Ovary (tissue), 7 donors: ENCODE measurements at regions not wholly inside any gene's neighbourhood (a gene's known extent, or its start where the extent isn't known, plus 50 kb on each side); places are given as distances from the start of the nearest gene placed in this dataset.
"Not testable (repeated sequence)": the region's sequence is repeated elsewhere in the genome, so short reads cannot be mapped to it uniquely, and the experiment has no call there.

Experiments
- DNase-seq, 5 donors: peaks; one replicate each; pipeline ENCODE4 v3.0.0-alpha.2; 2019 to 2020
- H3K27ac ChIP-seq, 2 donors: fragments of 200-600 bp; one replicate each; pipeline versions ENCODE4 v1.5.1 to v1.8.0; 2019 to 2022
- H3K27me3 ChIP-seq: fragments of 200-600 bp; one replicate; pipeline ENCODE4 v1.8.0; 2022
- H3K36me3 ChIP-seq: fragments of 200-600 bp; sonication (generic); one replicate; pipeline ENCODE4 v1.5.1; 2019
- H3K4me1 ChIP-seq: one replicate; pipeline ENCODE4 v1.8.1; 2013; ENCODE audit warnings: mild to moderate bottlenecking, moderate library complexity; ENCODE audit not compliant: insufficient read depth
- H3K4me3 ChIP-seq: fragments of 200-600 bp; sonication (generic); one replicate; pipeline ENCODE4 v1.5.1; 2017
- H3K9me3 ChIP-seq, 2 donors: fragments of 200-600 bp in 1 of 2; sonication (generic) in 1 of 2; one replicate each; pipeline versions ENCODE4 v1.5.1 to v1.8.1; 2013 to 2019; ENCODE audit warnings: mild to moderate bottlenecking in 1 of 2, moderate library complexity in 1 of 2
- EP300 ChIP-seq: sonication (generic); formaldehyde crosslinking; IDR thresholded peaks from one replicate; pipeline ENCODE4 v1.6.1; 2017; ENCODE audit warnings: antibody characterized with exemption
- POLR2A ChIP-seq: fragments of 450-650 bp; IDR thresholded peaks from one replicate; pipeline ENCODE4 v1.6.1; 2017; ENCODE audit warnings: antibody characterized with exemption, mild to moderate bottlenecking, moderate library complexity
- WGBS, 3 donors: extraction: QIAGEN DNeasy Blood & Tissue Kit in 1 of 3; methylation state at CpG; one replicate each; pipeline versions ENCODE4 v1.1.5 to v1.1.7; 2013 to 2017; 5-methylcytosine and 5-hydroxymethylcytosine counted together
- intact Hi-C, 4 donors: fragments of 100-400 bp; cut with DNase I; formaldehyde crosslinking; loops; one replicate each; pipeline versions ENCODE4 v1.11.0 to v1.15.1; 2022 to 2023
- TF ChIP-seq, protein P1 (sequence below), 3 donors: fragments of 450-650 bp in 2 of 3; fragments of 200-600 bp in 1 of 3; IDR thresholded peaks; one replicate each; pipeline versions ENCODE4 v1.5.1 to v1.8.0; 2016 to 2022; ENCODE audit warnings: antibody characterized with exemption in 3 of 3, mild to moderate bottlenecking in 1 of 3
- donor health status: DM: no; HTN: no; CAD: no; lungs with moderate emphysema.
- donor health status: DM: no; HTN: no; CAD: no.
- donor health status: Bipolar disorder and iron deficiency.
- donor health status: DM: no; HTN: no; CAD: no.
- donor health status: DM: yes; HTN: yes; CAD: no.

GRCh38 chr13:23050126-23050525, 130.7 kb upstream of the SGCG start:
- Histone ChIP-seq H3K4me1 (no peaks in the 10 kb centered on the region), H3K27ac (no peak overlapping the region), H3K9me3 (no peaks in the 10 kb centered on the region), H3K4me3 (no peak overlapping the region), H3K27me3 (no peaks in the 10 kb centered on the region), H3K36me3 (no peaks in the 10 kb centered on the region)
- TF ChIP-seq EP300: no peak
- TF ChIP-seq POLR2A: no peak
- TF ChIP-seq, protein P1, sequence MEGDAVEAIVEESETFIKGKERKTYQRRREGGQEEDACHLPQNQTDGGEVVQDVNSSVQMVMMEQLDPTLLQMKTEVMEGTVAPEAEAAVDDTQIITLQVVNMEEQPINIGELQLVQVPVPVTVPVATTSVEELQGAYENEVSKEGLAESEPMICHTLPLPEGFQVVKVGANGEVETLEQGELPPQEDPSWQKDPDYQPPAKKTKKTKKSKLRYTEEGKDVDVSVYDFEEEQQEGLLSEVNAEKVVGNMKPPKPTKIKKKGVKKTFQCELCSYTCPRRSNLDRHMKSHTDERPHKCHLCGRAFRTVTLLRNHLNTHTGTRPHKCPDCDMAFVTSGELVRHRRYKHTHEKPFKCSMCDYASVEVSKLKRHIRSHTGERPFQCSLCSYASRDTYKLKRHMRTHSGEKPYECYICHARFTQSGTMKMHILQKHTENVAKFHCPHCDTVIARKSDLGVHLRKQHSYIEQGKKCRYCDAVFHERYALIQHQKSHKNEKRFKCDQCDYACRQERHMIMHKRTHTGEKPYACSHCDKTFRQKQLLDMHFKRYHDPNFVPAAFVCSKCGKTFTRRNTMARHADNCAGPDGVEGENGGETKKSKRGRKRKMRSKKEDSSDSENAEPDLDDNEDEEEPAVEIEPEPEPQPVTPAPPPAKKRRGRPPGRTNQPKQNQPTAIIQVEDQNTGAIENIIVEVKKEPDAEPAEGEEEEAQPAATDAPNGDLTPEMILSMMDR (IDR thresholded peaks at IDR 0.05): no peak
- whole genome bisulfite sequencing, 3 donors: 85 to 88% (median 85%) methylated on average over 3 of the region's 3 CpGs
- intact Hi-C loops: no loop called here
- no peak for DNase-seq

- H3K4me1 ChIP-seq, intact Hi-C loops: not testable (repeated sequence)
- 74 to 83% (median 79%) methylated on average over 5 of the region's 5 CpGs for WGBS, 3 donors
These were observed 127.1 kb upstream of the SGCG start for GRCh38 chr13:23053711-23054110.

DNA sequence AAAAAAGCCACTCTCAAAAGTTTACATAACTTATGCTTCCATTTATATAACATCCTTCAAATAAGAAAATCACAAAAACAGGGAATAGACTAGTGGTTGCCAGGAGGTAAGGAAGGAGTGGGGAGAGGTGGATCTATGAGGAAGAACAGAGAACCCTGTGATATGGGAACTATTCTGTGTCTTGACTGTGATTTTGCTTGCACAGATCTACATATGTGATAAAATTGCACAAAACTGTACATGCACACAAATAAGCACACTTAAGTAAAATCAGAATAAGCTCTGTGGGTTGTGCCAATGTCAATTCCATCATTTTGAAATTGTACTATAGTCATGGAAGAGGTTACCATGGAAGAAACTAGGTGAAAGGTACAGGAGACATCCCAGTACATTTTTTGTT, 121.6 kb upstream of the SGCG start:
- Histone ChIP-seq H3K27me3 (no peaks in the 10 kb centered on the region), H3K9me3 (no peaks in the 10 kb centered on the region), H3K27ac (no peak overlapping the region), H3K4me1 (no peaks in the 10 kb centered on the region), H3K36me3 (no peaks in the 10 kb centered on the region), H3K4me3 (no peak overlapping the region)
- intact Hi-C loops: no loop called here
- TF ChIP-seq, protein P1 (IDR thresholded peaks at IDR 0.05): no peak
- TF ChIP-seq POLR2A (no peak), EP300 (no peak)
- DNase-seq: no peak

More at GRCh38 chr13:23053711-23054110, 127.1 kb upstream of the SGCG start:
- H3K9me3 ChIP-seq, H3K27me3 ChIP-seq, H3K36me3 ChIP-seq, DNase-seq, H3K4me3 ChIP-seq, H3K27ac ChIP-seq: not testable (repeated sequence)

GRCh38 chr13:23060959-23061358, 119.8 kb upstream of the SGCG start:
- H3K9me3 ChIP-seq: no peaks in the 10 kb centered on the region
- no peaks in the 10 kb centered on the region for H3K36me3 ChIP-seq
- no peaks in the 10 kb centered on the region for H3K27me3 ChIP-seq
- 70 to 84% methylated on average over 1 of the region's 1 CpG; no CpG with 5 or more reads in 1 of the 3 donors for WGBS, 3 donors
- no peak overlapping the region for H3K27ac ChIP-seq
- TF ChIP-seq, protein P1 (IDR thresholded peaks at IDR 0.05): no peak
- TF ChIP-seq POLR2A (no peak), EP300 (no peak)
- no peak for DNase-seq
- intact Hi-C loops: no loop called here
- no peak overlapping the region for H3K4me3 ChIP-seq
- no peaks in the 10 kb centered on the region for H3K4me1 ChIP-seq

- TF ChIP-seq, protein P1 (IDR thresholded peaks at IDR 0.05): no peak
- TF ChIP-seq EP300 (no peak), POLR2A (no peak)
- WGBS, 3 donors: 44 to 58% (median 58%) methylated on average over 5 of the region's 5 CpGs
- no peaks in the 10 kb centered on the region for H3K36me3 ChIP-seq
- intact Hi-C loops: no loop called here
- H3K27ac ChIP-seq: no peak overlapping the region
- no peaks in the 10 kb centered on the region for H3K9me3 ChIP-seq
- no peak for DNase-seq
- H3K4me3 ChIP-seq: no peak overlapping the region
- no peaks in the 10 kb centered on the region for H3K27me3 ChIP-seq
- H3K4me1 ChIP-seq: no peaks in the 10 kb centered on the region
These were observed 113.7 kb upstream of the SGCG start for GRCh38 chr13:23067129-23067528.
